HL-60 (cell line): ENCODE measurements at regions not wholly inside any gene's neighbourhood (a gene's known extent, or its start where the extent isn't known, plus 50 kb on each side); places are given as distances from the start of the nearest gene placed in this dataset.
"Not testable (repeated sequence)": the region's sequence is repeated elsewhere in the genome, so short reads cannot be mapped to it uniquely, and the experiment has no call there.

Source experiments
- DNase-seq, 2 experiments: peaks; one replicate each; pipeline ENCODE4 v3.0.0-alpha.2; 2010 to 2020; ENCODE audit warnings: low read depth in 1 of 2, low spot score in 1 of 2
- H3K27ac ChIP-seq: fragments of 250-450 bp; sonication (Bioruptor Pico); replicated peaks from 2 replicates; pipeline ENCODE4 v1.5.1; 2020; ENCODE audit warnings: mild to moderate bottlenecking, moderate library complexity
- H3K27me3 ChIP-seq: fragments of 250-450 bp; sonication (Bioruptor Pico); 2 replicates; pipeline ENCODE4 v1.5.1; 2021; ENCODE audit warnings: mild to moderate bottlenecking, moderate library complexity; ENCODE audit not compliant: insufficient read depth, poor library complexity, severe bottlenecking
- H3K4me3 ChIP-seq: replicated peaks from 2 replicates; pipeline ENCODE4 v1.5.1; 2011; ENCODE audit warnings: mild to moderate bottlenecking, control low read depth, low read length; ENCODE audit not compliant: insufficient read depth
- GABPA ChIP-seq: IDR thresholded peaks from 2 replicates; pipeline ENCODE4 v1.6.1; 2012; ENCODE audit warnings: low read depth
- POLR2AphosphoS5 ChIP-seq: IDR thresholded peaks from 2 replicates; pipeline ENCODE4 v1.6.1; 2012; ENCODE audit warnings: low read depth
- SPI1 ChIP-seq: IDR thresholded peaks from 2 replicates; pipeline ENCODE4 v1.6.1; 2012; ENCODE audit warnings: low read depth, mild to moderate bottlenecking, borderline replicate concordance
- TF ChIP-seq, protein P1 (sequence below): IDR thresholded peaks from 2 replicates; pipeline ENCODE4 v1.6.1; 2012; ENCODE audit warnings: low read depth; ENCODE audit not compliant: insufficient replicate concordance
- TF ChIP-seq, protein P2 (sequence below): IDR thresholded peaks from one replicate; pipeline ENCODE4 v1.5.1; 2011; ENCODE audit warnings: low read length, control low read depth, inconsistent platforms; ENCODE audit not compliant: insufficient read depth

DNA sequence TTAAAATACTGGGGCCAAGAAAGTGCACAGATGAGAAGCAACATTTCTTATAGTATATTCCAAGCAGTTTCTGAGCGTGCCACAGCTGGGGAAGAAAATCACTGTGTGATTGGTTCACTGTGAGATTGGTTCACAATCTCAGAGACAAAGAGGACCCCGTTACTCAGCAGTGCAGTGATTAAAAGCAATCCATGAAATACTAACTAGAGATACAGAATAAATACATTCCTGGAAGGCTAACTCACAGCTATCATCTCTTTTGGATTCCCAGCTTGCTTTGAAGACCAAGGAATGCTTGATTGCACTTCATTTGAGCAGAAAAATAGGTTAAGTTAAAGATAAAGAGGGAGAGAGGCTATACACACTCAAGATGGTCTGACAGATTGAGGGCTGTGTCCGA lies 132.1 kb upstream of the RAPGEF2 start:
- H3K27me3 ChIP-seq: no peaks in the 10 kb centered on the region
- no peak overlapping the region for H3K4me3 ChIP-seq
- H3K27ac ChIP-seq: no peak overlapping the region
- DNase-seq: no peak
- TF ChIP-seq GABPA: no peak
- TF ChIP-seq SPI1: no peak
- TF ChIP-seq, protein P1, sequence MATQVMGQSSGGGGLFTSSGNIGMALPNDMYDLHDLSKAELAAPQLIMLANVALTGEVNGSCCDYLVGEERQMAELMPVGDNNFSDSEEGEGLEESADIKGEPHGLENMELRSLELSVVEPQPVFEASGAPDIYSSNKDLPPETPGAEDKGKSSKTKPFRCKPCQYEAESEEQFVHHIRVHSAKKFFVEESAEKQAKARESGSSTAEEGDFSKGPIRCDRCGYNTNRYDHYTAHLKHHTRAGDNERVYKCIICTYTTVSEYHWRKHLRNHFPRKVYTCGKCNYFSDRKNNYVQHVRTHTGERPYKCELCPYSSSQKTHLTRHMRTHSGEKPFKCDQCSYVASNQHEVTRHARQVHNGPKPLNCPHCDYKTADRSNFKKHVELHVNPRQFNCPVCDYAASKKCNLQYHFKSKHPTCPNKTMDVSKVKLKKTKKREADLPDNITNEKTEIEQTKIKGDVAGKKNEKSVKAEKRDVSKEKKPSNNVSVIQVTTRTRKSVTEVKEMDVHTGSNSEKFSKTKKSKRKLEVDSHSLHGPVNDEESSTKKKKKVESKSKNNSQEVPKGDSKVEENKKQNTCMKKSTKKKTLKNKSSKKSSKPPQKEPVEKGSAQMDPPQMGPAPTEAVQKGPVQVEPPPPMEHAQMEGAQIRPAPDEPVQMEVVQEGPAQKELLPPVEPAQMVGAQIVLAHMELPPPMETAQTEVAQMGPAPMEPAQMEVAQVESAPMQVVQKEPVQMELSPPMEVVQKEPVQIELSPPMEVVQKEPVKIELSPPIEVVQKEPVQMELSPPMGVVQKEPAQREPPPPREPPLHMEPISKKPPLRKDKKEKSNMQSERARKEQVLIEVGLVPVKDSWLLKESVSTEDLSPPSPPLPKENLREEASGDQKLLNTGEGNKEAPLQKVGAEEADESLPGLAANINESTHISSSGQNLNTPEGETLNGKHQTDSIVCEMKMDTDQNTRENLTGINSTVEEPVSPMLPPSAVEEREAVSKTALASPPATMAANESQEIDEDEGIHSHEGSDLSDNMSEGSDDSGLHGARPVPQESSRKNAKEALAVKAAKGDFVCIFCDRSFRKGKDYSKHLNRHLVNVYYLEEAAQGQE: no peak
- TF ChIP-seq, protein P2, sequence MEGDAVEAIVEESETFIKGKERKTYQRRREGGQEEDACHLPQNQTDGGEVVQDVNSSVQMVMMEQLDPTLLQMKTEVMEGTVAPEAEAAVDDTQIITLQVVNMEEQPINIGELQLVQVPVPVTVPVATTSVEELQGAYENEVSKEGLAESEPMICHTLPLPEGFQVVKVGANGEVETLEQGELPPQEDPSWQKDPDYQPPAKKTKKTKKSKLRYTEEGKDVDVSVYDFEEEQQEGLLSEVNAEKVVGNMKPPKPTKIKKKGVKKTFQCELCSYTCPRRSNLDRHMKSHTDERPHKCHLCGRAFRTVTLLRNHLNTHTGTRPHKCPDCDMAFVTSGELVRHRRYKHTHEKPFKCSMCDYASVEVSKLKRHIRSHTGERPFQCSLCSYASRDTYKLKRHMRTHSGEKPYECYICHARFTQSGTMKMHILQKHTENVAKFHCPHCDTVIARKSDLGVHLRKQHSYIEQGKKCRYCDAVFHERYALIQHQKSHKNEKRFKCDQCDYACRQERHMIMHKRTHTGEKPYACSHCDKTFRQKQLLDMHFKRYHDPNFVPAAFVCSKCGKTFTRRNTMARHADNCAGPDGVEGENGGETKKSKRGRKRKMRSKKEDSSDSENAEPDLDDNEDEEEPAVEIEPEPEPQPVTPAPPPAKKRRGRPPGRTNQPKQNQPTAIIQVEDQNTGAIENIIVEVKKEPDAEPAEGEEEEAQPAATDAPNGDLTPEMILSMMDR: no peak
- no peak for TF ChIP-seq POLR2AphosphoS5

DNA sequence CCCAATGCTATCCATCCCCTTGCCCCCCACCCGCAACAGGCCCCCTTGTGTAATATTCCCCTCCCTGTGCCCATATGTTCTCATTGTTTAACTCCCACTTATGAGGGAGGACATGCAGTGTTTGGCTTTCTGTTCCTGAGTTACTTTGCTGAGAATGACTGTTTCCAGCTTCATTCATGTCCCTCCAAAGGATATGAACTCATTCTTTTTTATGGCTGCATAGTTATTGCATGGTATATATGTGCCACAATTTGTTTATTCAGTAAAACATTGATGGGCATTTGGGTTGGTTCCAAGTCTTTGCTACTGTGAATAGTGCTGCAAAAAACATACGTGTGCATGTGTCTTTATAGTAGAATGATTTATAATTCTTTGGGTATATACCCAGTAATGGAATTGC lies 128.4 kb upstream of the RAPGEF2 start:
- H3K4me3 ChIP-seq, H3K27me3 ChIP-seq, DNase-seq, H3K27ac ChIP-seq: not testable (repeated sequence)

DNA sequence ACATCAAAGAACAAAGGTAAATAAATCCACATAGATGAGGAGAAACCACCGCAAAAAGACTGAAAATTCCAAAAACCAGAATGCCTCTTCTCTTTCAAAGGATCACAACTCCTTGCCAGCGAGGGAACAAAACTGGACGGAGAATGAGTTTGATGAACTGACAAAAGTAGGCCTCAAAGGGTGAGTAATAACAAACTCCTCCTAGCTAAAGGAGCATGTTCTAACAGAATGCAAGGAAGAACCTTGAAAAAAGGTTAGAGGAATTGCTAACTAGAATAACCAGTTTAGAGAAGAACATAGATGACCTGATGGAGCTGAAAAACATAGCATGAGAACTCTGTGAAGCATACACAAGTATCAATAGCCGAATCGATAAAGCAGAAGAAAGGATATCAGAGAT lies 122.2 kb upstream of the RAPGEF2 start:
- not testable (repeated sequence) for H3K4me3 ChIP-seq, H3K27me3 ChIP-seq, DNase-seq, H3K27ac ChIP-seq

DNA sequence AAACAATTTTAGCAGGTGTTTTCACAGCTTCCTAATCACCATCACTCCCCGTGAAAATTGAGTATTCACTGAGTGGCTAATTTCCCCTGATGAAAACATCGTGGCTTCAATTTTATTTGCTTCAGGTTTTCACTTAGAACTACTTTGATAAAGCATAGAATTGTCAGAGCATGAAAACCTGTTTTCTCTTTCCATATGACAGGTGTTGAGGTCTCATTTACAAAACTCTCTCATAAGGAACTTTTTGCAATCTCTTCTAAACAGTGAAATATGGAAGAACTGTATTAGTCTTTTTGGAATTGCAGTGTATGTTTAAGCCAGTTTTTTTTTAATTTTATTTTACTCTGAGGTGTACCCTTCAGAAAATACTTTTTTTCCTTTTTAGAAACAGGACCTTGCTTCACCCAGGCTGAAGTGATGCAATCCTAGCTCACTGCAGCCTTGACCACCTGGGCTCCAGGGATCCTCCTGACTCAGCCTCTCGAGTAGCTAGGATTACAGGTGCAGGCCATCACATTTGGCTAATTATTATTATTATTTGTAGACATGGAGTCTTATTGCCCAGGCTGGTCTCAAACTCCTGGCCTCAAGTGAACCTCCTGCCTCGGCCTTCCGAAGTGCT lies 111.2 kb upstream of the RAPGEF2 start:
- no peak for TF ChIP-seq POLR2AphosphoS5
- TF ChIP-seq, protein P2: no peak
- no peak for TF ChIP-seq SPI1
- TF ChIP-seq GABPA: no peak
- TF ChIP-seq, protein P1: no peak
- Histone ChIP-seq H3K4me3 (no peak overlapping the region), H3K27me3 (no peaks in the 10 kb centered on the region)

DNA sequence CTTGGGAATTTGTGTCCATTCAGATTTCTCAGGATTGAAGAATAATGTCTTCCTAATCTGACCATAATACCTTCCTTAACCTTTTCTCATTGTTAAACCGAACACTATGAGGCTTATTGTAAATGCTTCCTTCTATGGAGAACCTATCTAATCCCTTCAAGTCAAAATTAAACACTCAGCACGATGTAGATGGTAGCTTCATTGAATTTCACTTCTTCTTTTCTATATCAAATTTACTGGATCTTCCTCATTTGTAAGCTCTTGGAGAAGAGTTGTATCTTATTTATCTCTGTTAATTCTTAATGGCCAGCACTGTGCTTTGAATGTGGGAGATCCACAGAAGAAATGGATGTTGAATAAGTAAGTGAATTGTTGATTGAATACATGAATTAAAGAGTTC lies 109.0 kb upstream of the RAPGEF2 start:
- TF ChIP-seq SPI1 (peak; percentile 61; the same call in 1 of the 2 replicates), POLR2AphosphoS5 (no peak)
- no peak for DNase-seq
- H3K27ac ChIP-seq: no peak overlapping the region
- H3K27me3 ChIP-seq: no peaks in the 10 kb centered on the region
- H3K4me3 ChIP-seq: no peak overlapping the region

More for the DNA sequence above, 111.2 kb upstream of the RAPGEF2 start:
- H3K27ac ChIP-seq: no peak overlapping the region
- DNase-seq: no peak
